Activated CD4-positive, alpha-beta T cell treated with anti-CD3 and anti-CD28 coated beads for 36 hours (primary cell): ENCODE measurements at regions not wholly inside any gene's neighbourhood (a gene's known extent, or its start where the extent isn't known, plus 50 kb on each side); places are given as distances from the start of the nearest gene placed in this dataset.
"Not testable (repeated sequence)": the region's sequence is repeated elsewhere in the genome, so short reads cannot be mapped to it uniquely, and the experiment has no call there.

ENCODE experiments used
- ATAC-seq: fragments of 200-7000 bp; cut with Tn5 transposase; one replicate; pipeline ENCODE4 v1.10.0; 2021; ENCODE audit warnings: mild to moderate bottlenecking, moderate library complexity
- CTCF ChIA-PET: fragments of 350-600 bp; sonication (Branson Sonifier 250); formaldehyde crosslinking; loops from one replicate; lab custom pipeline; 2021; ENCODE audit warnings: antibody characterized with exemption; lab: Charles Lee
- POLR2A ChIA-PET: fragments of 350-600 bp; sonication (Branson Sonifier 250); formaldehyde crosslinking; loops from one replicate; lab custom pipeline; 2021; ENCODE audit warnings: antibody characterized with exemption, inconsistent platforms; lab: Charles Lee
- DNase-seq: peaks from one replicate; pipeline ENCODE4 v3.0.0-alpha.2; 2020
- H3K27ac Mint-ChIP-seq: one replicate; pipeline ENCODE4 v1.8.0; 2021; ENCODE audit warnings: mixed read lengths
- H3K27me3 Mint-ChIP-seq: one replicate; pipeline ENCODE4 v1.8.0; 2021; ENCODE audit warnings: mixed read lengths
- H3K36me3 Mint-ChIP-seq: one replicate; pipeline ENCODE4 v1.8.0; 2021; ENCODE audit warnings: low read depth, mixed read lengths
- H3K4me1 Mint-ChIP-seq: one replicate; pipeline ENCODE4 v1.8.0; 2021; ENCODE audit warnings: mixed read lengths
- H3K4me3 Mint-ChIP-seq: one replicate; pipeline ENCODE4 v1.8.0; 2021; ENCODE audit warnings: mild to moderate bottlenecking, moderate library complexity, mixed read lengths
- H3K9me3 Mint-ChIP-seq: one replicate; pipeline ENCODE4 v1.8.0; 2021; ENCODE audit warnings: low read depth, mixed read lengths
- intact Hi-C, 2 experiments: fragments of 100-400 bp; cut with DNase I in 1 of 2; cut with micrococcal nuclease in 1 of 2; formaldehyde crosslinking; loops; one replicate each; pipeline versions ENCODE4 v1.14.2 to v1.15.1; 2022 to 2024; cut with DNase I, micrococcal nuclease

DNA sequence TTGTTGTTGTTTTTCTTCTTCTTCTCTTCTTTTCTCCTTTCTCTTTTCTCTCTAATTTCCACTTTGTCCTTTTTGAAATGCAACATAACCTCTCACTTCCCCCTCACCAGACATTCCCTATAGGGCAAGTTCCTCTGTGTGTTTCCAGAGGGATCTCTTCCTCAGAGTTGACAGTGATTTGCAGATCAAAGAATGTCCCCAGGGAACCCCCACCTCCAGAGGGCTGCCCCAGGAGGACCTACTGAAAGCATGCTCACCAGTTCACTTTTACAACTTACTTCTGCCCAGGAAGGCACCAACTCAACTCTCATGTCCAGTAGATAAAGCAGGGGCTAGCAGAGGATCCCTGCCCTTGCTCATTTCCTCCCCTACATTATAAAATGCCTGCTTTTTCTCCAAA lies 1648.0 kb downstream of the PCDH9 start:
- no peak overlapping the region for H3K4me3 Mint-ChIP-seq
- DNase-seq (no peak), ATAC-seq (no peak)
- H3K9me3 Mint-ChIP-seq = peaks cover 4% of the 10 kb centered on the region
- H3K4me1 Mint-ChIP-seq = no peaks in the 10 kb centered on the region
- no peak overlapping the region for H3K27ac Mint-ChIP-seq
- H3K36me3 Mint-ChIP-seq = no peaks in the 10 kb centered on the region
- CTCF ChIA-PET = no interaction called here
- intact Hi-C loops = no loop called here
- H3K27me3 Mint-ChIP-seq = no peaks in the 10 kb centered on the region
- POLR2A ChIA-PET = no interaction called here

DNA sequence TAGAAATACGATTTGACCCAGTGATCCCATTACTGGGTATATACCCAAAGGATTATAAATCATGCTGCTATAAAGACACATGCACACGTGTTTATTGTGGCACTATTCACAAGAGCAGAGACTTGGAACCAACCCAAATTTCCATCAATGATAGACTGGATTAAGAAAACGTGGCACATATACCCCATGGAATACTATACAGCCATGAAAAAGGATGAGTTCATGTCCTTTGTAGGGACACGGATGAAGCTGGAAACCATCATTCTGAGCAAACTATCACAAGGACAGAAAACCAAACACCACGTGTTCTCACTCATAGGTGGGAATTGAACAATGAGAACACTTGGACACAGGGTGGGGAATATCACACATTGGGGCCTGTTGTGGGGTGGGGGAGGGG lies 1665.6 kb downstream of the PCDH9 start:
- DNase-seq, H3K4me3 Mint-ChIP-seq, H3K27me3 Mint-ChIP-seq, ATAC-seq, H3K9me3 Mint-ChIP-seq, intact Hi-C loops, H3K36me3 Mint-ChIP-seq, H3K27ac Mint-ChIP-seq, POLR2A ChIA-PET, H3K4me1 Mint-ChIP-seq: not testable (repeated sequence)
- CTCF ChIA-PET = interaction anchor here (0.6 kb wide), 1 partner anchor 108 kb away, joined by 3 read pairs; no protein-coding TSS in a partner anchor

DNA sequence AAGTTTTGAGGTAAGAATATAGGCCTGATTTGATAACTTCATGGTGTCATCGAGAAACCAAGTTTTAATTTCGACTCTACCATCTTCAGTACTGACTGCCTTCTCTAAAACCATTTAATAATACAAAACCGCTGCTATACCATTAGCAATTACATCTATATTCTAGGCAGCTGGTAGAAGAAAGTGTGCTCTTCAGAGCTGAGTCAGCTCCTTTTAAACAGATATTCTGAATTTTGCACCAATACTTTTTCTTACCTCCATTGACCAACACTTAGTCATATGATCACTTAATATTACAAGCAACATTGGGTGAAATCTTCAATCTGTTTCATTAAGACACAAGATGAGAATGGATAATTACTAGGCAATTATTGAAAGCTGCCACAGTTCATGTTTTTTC lies 1667.8 kb downstream of the PCDH9 start:
- Mint-ChIP-seq H3K27me3 (no peaks in the 10 kb centered on the region), H3K4me1 (no peaks in the 10 kb centered on the region), H3K36me3 (no peaks in the 10 kb centered on the region), H3K27ac (no peak overlapping the region), H3K4me3 (no peak overlapping the region), H3K9me3 (peaks cover 13% of the 10 kb centered on the region)
- intact Hi-C loops = no loop called here
- CTCF ChIA-PET = no interaction called here
- POLR2A ChIA-PET = no interaction called here
- DNase-seq = no peak
- no peak for ATAC-seq

DNA sequence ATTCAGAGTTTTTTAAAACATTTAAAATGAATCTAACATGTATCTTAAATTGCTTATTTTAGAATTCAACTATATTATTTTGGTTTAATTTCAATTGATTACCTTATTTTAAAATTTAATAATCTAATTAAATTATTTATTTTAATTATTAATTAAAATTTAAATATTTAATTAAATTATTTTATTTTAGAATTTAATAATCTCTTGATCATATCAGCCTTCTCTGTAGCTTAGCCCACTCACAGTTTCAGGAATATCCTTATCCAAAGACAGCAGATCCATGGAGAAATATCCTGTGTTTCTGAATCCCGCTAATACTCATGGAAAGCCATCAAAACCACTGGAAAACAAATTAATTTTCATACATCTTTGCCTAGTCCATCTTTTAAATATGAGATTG lies 1669.2 kb downstream of the PCDH9 start:
- peaks cover 13% of the 10 kb centered on the region for H3K9me3 Mint-ChIP-seq
- CTCF ChIA-PET = no interaction called here
- no peaks in the 10 kb centered on the region for H3K27me3 Mint-ChIP-seq
- intact Hi-C loops = no loop called here
- POLR2A ChIA-PET = no interaction called here
- H3K27ac Mint-ChIP-seq = no peak overlapping the region
- DNase-seq (no peak), ATAC-seq (no peak)
- H3K36me3 Mint-ChIP-seq = no peaks in the 10 kb centered on the region
- H3K4me3 Mint-ChIP-seq = no peak overlapping the region
- H3K4me1 Mint-ChIP-seq = no peaks in the 10 kb centered on the region

DNA sequence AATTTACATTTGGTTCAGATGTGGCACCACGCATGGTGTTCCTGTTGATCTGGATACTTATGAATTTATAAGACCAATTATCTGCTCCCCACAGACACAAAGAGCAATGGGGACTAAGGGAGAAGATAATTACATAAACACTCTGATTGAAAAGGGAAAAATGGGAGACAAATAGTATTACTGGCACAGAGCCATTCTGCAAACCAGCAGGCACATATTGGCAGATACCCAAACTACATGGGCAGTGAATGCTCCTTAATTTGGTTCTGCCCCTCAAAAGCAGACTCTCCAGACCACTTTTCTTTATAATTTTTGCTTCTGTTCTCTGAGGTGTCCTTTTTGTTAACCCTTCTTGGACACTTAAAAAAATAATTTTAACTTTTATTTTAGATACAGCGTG lies 1674.2 kb downstream of the PCDH9 start:
- ATAC-seq (no peak), DNase-seq (no peak)
- H3K4me1 Mint-ChIP-seq = no peaks in the 10 kb centered on the region
- no peak overlapping the region for H3K4me3 Mint-ChIP-seq
- ChIA-PET CTCF (no interaction called here), POLR2A (no interaction called here)
- no peaks in the 10 kb centered on the region for H3K27me3 Mint-ChIP-seq
- no peaks in the 10 kb centered on the region for H3K36me3 Mint-ChIP-seq
- H3K9me3 Mint-ChIP-seq = peaks cover 22% of the 10 kb centered on the region
- intact Hi-C loops = no loop called here
- H3K27ac Mint-ChIP-seq = no peak overlapping the region

DNA sequence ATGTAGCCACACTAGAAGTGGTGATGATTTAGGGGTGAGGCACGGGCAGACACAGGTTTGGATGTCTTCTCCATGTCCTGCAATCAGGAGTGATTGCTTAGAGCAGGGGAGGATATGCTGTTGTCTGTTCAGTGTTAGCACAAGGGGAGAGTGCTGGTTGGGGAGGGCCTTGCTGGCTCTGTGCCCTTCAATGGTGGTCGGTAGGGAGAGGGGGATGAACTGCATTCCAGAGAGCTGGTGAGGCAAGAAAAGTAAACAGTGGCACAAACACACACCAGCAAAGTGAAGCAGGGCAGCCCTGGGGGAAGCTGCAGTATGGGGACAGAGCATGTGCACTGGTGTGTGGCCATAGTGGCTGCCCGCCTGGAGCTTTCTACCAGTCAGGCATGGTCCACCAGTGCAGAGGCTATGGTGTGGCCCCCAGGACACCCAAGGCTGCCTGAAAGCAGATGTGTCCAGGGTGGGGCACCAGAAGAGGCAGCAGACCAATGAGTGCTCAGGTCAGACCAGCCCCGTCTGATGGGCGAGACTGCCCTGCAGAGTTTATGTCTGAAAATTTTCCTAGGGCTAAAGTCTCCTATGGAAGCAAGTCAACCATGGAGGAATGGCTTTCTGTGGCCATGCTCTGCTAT lies 1676.9 kb downstream of the PCDH9 start:
- DNase-seq = no peak
- Mint-ChIP-seq H3K4me1 (no peaks in the 10 kb centered on the region), H3K27ac (no peak overlapping the region), H3K9me3 (peaks cover 27% of the 10 kb centered on the region), H3K27me3 (no peaks in the 10 kb centered on the region), H3K36me3 (no peaks in the 10 kb centered on the region), H3K4me3 (no peak overlapping the region)
- CTCF ChIA-PET = no interaction called here
- intact Hi-C loops = no loop called here
- POLR2A ChIA-PET = no interaction called here
- ATAC-seq = no peak

DNA sequence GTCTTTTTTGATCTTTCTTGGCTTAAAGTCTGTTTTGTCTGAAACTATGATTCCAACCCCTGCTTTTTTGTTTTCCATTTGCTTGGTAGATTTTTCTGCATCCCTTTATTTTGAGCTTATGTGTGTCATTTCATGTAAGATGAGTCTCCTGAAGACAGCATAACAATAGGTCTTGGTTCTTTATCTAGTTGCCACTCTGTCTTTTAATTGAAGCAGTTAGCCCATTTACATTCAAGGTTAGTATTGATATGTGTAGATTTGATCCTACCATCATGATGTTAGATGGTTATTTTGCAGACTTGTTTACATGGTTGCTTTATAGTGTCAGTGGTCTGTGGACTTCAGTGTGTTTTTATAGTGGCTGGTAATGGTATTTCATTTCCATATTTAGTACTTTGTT lies 1678.9 kb downstream of the PCDH9 start:
- Mint-ChIP-seq H3K9me3 (peaks cover 32% of the 10 kb centered on the region), H3K36me3 (no peaks in the 10 kb centered on the region), H3K4me3 (no peak overlapping the region), H3K27me3 (no peaks in the 10 kb centered on the region), H3K27ac (no peak overlapping the region), H3K4me1 (no peaks in the 10 kb centered on the region)
- ChIA-PET CTCF (no interaction called here), POLR2A (no interaction called here)
- intact Hi-C loops = no loop called here
- DNase-seq = no peak
- no peak for ATAC-seq

DNA sequence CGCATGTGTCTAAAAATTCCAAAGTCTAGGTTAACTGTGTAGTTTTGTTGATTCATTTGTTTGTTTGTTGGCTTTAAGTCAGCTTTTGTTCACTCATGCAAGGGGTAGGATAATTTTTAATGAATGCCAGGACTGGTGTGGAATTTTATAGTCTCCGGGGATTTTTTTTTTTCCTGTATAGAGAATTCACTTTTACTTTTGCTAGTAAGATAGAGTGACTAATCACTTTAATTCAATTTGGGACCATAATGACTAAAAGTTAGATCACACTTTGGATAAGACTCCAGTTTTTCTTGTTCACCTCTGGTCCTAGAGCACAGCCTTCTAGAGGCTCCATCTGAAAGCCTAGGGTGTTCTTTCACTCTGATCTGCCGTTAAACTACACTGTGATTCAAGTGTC lies 1690.0 kb downstream of the PCDH9 start:
- Mint-ChIP-seq H3K4me1 (no peaks in the 10 kb centered on the region), H3K27ac (no peak overlapping the region), H3K9me3 (no peaks in the 10 kb centered on the region), H3K4me3 (no peak overlapping the region), H3K27me3 (no peaks in the 10 kb centered on the region), H3K36me3 (no peaks in the 10 kb centered on the region)
- CTCF ChIA-PET = no interaction called here
- intact Hi-C loops = no loop called here
- DNase-seq = no peak
- ATAC-seq = no peak
- POLR2A ChIA-PET = no interaction called here

DNA sequence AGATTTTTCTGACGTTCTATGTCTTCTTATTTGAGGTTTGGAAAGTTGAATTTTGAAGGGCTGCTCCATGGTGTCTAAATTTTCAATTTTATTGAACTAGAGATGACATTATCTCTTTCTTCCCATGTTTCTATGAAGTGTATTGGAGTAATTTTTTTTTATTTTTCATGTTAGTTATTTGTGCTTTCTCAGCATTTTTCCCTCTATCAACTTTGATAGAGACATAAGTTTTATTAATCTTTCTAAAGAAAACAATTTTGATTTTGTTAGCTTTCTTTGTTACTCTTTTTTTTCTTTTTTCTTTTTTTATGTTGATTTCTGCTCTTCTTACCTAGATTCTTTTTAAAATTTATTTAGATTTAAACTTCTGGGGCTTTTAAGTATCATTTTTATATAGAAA lies 1694.8 kb downstream of the PCDH9 start:
- no peak overlapping the region for H3K4me3 Mint-ChIP-seq
- no peaks in the 10 kb centered on the region for H3K4me1 Mint-ChIP-seq
- DNase-seq (no peak), ATAC-seq (no peak)
- intact Hi-C loops = no loop called here
- no peaks in the 10 kb centered on the region for H3K36me3 Mint-ChIP-seq
- peaks cover 3% of the 10 kb centered on the region for H3K9me3 Mint-ChIP-seq
- H3K27ac Mint-ChIP-seq = no peak overlapping the region
- H3K27me3 Mint-ChIP-seq = no peaks in the 10 kb centered on the region
- ChIA-PET POLR2A (no interaction called here), CTCF (no interaction called here)

DNA sequence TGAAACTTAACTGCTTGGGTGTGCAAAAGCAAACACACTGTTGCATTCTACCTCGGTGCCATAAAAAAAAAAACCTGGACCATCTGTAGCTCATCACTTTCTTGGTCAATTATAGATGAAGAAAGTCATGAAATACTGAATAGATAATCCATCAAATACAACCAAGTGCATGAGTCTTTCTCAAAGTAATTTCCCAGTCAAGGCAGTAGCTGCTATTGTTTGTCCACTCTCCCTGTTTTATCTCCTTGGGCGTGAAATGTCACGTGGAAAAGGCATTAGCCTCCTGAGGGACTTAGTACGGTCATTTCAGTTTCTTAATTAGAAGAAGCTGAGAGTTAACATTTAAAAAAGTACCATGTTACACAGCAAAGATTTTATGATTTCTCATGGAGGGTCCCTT lies 1697.9 kb downstream of the PCDH9 start:
- DNase-seq = no peak
- no peaks in the 10 kb centered on the region for H3K27me3 Mint-ChIP-seq
- intact Hi-C loops = no loop called here
- H3K27ac Mint-ChIP-seq = no peak overlapping the region
- no peak overlapping the region for H3K4me3 Mint-ChIP-seq
- no peaks in the 10 kb centered on the region for H3K4me1 Mint-ChIP-seq
- ChIA-PET CTCF (no interaction called here), POLR2A (no interaction called here)
- no peak for ATAC-seq
- peaks cover 7% of the 10 kb centered on the region for H3K9me3 Mint-ChIP-seq
- no peaks in the 10 kb centered on the region for H3K36me3 Mint-ChIP-seq

DNA sequence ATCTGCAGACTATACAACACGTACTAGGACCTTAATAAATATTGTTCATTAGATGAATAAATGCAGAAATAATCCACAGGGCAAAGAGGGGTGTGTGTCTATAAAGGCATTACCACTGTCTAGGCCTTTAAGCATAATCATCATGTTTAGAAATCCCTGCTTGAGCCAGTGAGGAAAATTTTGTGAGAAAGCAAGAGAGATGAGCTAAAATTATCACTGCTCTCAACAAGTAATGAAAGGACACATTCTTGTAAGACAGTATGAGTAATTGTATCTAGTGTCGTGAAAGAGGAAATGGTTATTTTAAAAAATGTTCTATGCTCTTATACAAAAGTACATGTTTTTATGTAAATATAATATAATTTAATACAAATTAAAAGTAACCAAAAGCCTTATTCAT lies 1699.4 kb downstream of the PCDH9 start:
- ATAC-seq (no peak), DNase-seq (no peak)
- H3K4me1 Mint-ChIP-seq = no peaks in the 10 kb centered on the region
- intact Hi-C loops = no loop called here
- no peaks in the 10 kb centered on the region for H3K27me3 Mint-ChIP-seq
- CTCF ChIA-PET = no interaction called here
- POLR2A ChIA-PET = no interaction called here
- no peaks in the 10 kb centered on the region for H3K36me3 Mint-ChIP-seq
- no peak overlapping the region for H3K27ac Mint-ChIP-seq
- no peak overlapping the region for H3K4me3 Mint-ChIP-seq
- peaks cover 8% of the 10 kb centered on the region for H3K9me3 Mint-ChIP-seq

DNA sequence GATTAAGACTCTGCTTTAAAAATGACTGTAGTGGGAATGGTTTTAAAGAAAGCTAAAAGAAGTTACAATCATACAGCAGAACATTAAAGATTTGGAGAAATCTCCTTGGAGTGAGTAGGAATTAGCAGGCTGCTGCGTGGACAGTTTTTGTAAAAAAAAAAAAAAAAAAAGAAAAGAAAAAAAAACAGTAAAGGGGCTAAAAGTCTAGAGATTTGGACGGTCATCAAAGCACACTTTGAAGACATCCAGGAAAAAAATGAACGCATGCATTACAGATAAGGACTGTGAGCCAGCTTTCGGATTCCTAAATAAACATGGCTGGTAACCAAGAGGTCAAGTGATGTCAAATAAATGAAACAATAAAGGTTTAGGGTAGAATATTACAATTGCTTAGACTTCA lies 1700.6 kb downstream of the PCDH9 start:
- Mint-ChIP-seq H3K27me3 (no peaks in the 10 kb centered on the region), H3K4me3 (no peak overlapping the region), H3K9me3 (peaks cover 9% of the 10 kb centered on the region), H3K4me1 (no peaks in the 10 kb centered on the region), H3K36me3 (no peaks in the 10 kb centered on the region), H3K27ac (no peak overlapping the region)
- POLR2A ChIA-PET = no interaction called here
- CTCF ChIA-PET = no interaction called here
- ATAC-seq (no peak), DNase-seq (no peak)
- intact Hi-C loops = no loop called here

DNA sequence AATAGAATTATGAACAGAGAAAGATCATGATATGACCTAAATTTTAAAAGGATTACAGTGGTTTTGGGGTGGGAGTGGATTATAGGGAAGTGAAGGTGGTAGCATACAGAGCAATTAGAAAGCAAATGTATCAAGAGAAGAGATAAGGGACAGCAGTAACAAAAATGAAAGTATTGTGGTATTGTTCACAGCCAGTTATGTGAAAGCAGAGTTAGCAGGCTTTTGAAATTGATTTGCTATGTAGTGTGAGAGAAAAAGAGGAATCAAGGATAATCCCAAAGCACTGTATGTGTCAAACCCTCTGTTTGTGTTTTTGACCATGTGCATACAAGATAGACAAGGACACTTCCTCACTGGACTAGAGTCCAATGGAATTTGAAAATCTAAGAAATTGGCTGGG lies 1721.4 kb downstream of the PCDH9 start:
- Mint-ChIP-seq H3K27ac (no peak overlapping the region), H3K4me3 (no peak overlapping the region), H3K9me3 (peaks cover 23% of the 10 kb centered on the region), H3K36me3 (no peaks in the 10 kb centered on the region), H3K27me3 (no peaks in the 10 kb centered on the region), H3K4me1 (no peaks in the 10 kb centered on the region)
- no peak for DNase-seq
- ChIA-PET CTCF (no interaction called here), POLR2A (no interaction called here)
- intact Hi-C loops = no loop called here
- no peak for ATAC-seq
